ENCODE measurements at regions not wholly inside any gene's neighbourhood (a gene's known extent, or its start where the extent isn't known, plus 50 kb on each side); places are given as distances from the start of the nearest gene placed in this dataset.

- TF ChIP-seq ETS1 (IDR thresholded peaks at IDR 0.05) (no peak), ZNF114 (CRISPR knock-in tag; IDR thresholded peaks at IDR 0.05) (no peak), ZNF331 (CRISPR knock-in tag; IDR thresholded peaks at IDR 0.05; ENCODE audit: low read depth) (no peak), ZNF462 (CRISPR knock-in tag; IDR thresholded peaks at IDR 0.05) (no peak), EZH2 (IDR thresholded peaks at IDR 0.05; ENCODE audit: low read depth, unreplicated experiment) (no peak), JUNB (IDR thresholded peaks at IDR 0.05; ENCODE audit: unreplicated experiment) (no peak), NANOG (IDR thresholded peaks at IDR 0.05; ENCODE audit: borderline replicate concordance) (no peak), EZH2phosphoT487 (IDR thresholded peaks at IDR 0.05; ENCODE audit: unreplicated experiment) (no peak), CREB1 (CRISPR knock-in tag; IDR thresholded peaks at IDR 0.05; ENCODE audit: low read depth) (no peak)
Observed at GRCh38 chr15:81473946-81474345, 99.9 kb upstream of the TMC3 start (continued).

- H3K4me1 ChIP-seq (ENCODE audit: insufficient read depth), result no peaks in the 10 kb centered on the region
- Mint-ChIP-seq H3K27me3 (ENCODE audit: insufficient read depth, low read depth, poor library complexity) (no peaks in the 10 kb centered on the region), H3K36me3 (ENCODE audit: low read depth) (no peaks in the 10 kb centered on the region), H3K9me3 (no peaks in the 10 kb centered on the region; the same call in 2 of the 3 replicates), H3K4me1 (peaks cover 2% of the 10 kb centered on the region; the same call in 2 of the 3 replicates), H3K4me3 (no peak overlapping the region), H3K27ac (no peak overlapping the region)
- no peaks in the 10 kb centered on the region for H3K36me3 ChIP-seq (ENCODE audit: insufficient read depth)
- ATAC-seq (no peak), DNase-seq (ENCODE audit: low spot score) (no peak)
- no peak overlapping the region for H2AFZ ChIP-seq
- no peak overlapping the region for H3K4me2 ChIP-seq
- no peaks in the 10 kb centered on the region for H3K27me3 ChIP-seq (ENCODE audit: insufficient read depth)
- H3K27ac ChIP-seq (ENCODE audit: low read depth), result no peak overlapping the region
- no peaks in the 10 kb centered on the region for H3F3A ChIP-seq (replicated peaks; ENCODE audit: low read depth)
- no peaks in the 10 kb centered on the region for H3K79me2 ChIP-seq (replicated peaks; ENCODE audit: insufficient read depth)
- no peak overlapping the region for H3K4me3 ChIP-seq
- no peaks in the 10 kb centered on the region for H4K20me1 ChIP-seq (replicated peaks; ENCODE audit: insufficient read depth)
- no peaks in the 10 kb centered on the region for H3K9me2 ChIP-seq (ENCODE audit: insufficient read depth)
- TF ChIP-seq POLR2AphosphoS5 (IDR thresholded peaks at IDR 0.05; ENCODE audit: low read depth) (no peak), REST (IDR thresholded peaks at IDR 0.05; ENCODE audit: unreplicated experiment) (no peak), CREB1 (CRISPR knock-in tag; IDR thresholded peaks at IDR 0.05; ENCODE audit: low read depth) (no peak), EZH2phosphoT487 (IDR thresholded peaks at IDR 0.05; ENCODE audit: unreplicated experiment) (no peak), STAT1 (IDR thresholded peaks at IDR 0.05; ENCODE audit: unreplicated experiment) (no peak), ZNF331 (CRISPR knock-in tag; IDR thresholded peaks at IDR 0.05; ENCODE audit: low read depth) (no peak), ETS1 (IDR thresholded peaks at IDR 0.05) (no peak), JUNB (IDR thresholded peaks at IDR 0.05; ENCODE audit: unreplicated experiment) (no peak), EZH2 (IDR thresholded peaks at IDR 0.05; ENCODE audit: low read depth, unreplicated experiment) (no peak), ZNF114 (CRISPR knock-in tag; IDR thresholded peaks at IDR 0.05) (no peak), NANOG (IDR thresholded peaks at IDR 0.05; ENCODE audit: borderline replicate concordance) (no peak)
Observed at GRCh38 chr15:81473177-81473576, 99.2 kb upstream of the TMC3 start.

Measured in GM23338 (cell line).